ENCODE measurements at regions not wholly inside any gene's neighbourhood (a gene's known extent, or its start where the extent isn't known, plus 50 kb on each side); places are given as distances from the start of the nearest gene placed in this dataset.
"Not testable (repeated sequence)": the region's sequence is repeated elsewhere in the genome, so short reads cannot be mapped to it uniquely, and the experiment has no call there.

- no peak for DNase-seq
Observed at GRCh38 chr5:94102849-94103248, 361.4 kb upstream of the POU5F2 start.

- DNase-seq, result not testable (repeated sequence)
Observed at GRCh38 chr5:94097384-94097783, 356.0 kb upstream of the POU5F2 start.

DNA sequence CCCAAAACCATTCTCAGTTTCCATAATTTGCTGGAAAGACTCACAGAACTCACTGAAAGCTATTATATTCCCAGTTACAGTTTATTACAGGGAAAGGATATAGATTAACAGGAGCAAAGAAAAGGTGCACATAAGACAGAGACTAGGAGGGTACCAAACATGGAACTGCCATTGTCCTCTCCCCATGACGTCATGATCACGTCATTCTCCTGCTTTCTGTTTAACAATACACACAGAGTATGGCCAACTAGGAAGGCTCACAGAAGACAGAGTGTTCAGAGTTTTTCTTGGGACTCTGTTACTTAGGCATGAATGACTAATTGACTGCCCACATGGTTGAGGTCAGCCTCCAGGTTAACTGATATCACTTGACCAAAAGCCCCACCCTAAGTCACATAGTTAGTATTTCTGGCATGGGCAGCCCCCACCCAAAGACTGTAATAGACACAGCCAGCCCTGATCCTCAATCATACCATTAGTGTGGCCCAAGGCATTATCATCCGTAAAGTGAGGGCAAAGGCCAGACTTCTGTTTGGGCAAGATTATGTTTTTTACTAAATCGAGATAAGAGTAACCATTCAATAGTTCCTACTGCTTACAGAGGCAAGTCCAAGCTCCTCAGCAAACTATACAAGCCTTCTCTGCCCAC lies 353.5 kb upstream of the POU5F2 start:
- DNase-seq, result no peak

- no peak for DNase-seq
Observed at GRCh38 chr5:94093300-94093699, 351.9 kb upstream of the POU5F2 start.

DNA sequence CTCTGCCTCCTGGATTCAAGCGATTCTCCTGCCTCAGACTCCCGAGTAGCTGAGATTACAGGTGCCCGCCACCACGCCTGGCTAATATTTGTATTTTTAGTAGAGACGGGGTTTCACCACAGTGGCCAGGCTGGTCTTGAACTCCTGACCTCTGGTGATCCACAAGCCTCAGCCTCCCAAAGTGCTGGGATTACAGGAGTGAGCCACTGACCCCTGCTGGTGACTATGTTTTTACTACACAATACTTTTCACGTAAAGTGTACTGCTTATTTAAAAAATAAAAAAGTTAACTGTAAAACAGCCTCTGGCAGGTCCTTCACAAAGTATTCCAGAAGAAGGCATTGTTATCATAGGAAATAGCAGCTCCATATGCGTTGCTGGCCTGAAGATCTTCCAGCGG lies 345.2 kb upstream of the POU5F2 start:
- DNase-seq, result not testable (repeated sequence)

DNA sequence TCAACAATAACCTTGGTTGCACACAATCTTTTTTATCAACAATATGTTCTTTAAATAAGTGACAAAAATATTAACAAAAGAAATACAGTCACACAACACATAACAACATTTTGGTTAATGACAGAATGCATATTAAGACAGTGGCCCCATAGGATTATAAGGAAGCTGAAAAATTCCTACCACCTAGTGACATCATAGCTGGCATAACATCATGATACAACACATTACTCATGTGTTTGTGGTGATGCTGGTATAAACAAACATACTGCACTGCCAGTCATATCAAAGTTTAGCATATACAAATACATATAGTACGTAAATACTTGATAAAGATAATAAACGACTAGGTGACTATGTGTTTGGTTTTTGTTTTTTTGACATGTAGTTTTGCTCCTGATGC lies 344.8 kb upstream of the POU5F2 start:
- no peak for DNase-seq

DNA sequence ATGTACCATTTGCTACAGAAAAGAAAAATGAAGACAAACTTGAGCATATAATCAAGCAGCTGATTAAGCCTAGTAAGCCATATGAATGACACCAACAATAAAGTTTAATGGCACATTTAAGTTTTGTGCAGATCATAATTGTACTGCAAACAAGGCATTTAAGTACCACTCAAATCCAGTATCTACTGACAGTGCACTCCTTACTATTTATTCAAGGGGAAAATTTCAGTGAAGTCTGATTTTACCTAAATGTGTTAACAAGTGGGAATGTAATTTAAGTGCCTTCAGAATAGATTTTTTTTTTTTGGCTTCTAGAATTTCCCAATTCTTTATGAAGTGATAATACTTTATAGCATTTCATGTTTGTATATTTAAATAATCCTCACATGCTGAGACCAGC lies 341.0 kb upstream of the POU5F2 start:
- DNase-seq, result no peak

DNA sequence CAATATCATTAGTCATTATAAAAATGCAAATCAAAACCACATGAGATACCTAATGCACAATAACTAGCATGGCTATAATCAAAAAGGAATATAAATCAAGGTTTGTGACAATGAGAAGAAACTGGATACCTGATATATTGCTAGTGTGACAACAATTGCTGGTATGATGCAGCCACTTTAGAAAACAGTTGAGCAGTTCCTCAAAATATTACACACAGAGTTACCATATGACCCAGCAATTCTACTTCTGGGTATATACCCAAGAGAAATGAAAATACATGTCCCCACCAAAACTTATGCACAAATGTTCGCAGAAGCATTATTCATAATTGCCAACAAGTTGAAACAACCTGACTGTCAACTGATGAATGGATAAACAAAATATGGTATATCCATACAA lies 339.7 kb upstream of the POU5F2 start:
- DNase-seq, result no peak

DNA sequence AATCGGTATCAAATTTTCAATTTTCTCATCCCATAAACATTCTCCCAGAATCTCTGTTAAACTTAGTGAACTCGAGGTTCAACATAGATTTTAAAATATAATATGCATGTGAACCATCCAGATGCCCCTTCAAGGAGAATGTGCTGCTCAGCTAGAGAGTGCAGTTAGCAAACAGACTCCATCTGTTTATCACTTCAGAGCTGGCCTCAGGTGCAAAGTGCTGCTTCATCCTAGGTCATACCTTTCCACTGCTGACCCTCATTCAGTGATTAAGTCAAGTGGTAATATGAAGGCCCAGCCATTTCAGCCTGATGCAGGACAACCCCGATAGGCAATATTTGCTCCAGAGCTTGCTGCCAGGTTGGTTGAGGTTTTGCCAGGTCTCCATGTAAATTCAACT lies 339.0 kb upstream of the POU5F2 start:
- no peak for DNase-seq

GRCh38 chr5:94072116-94072515 lies 330.7 kb upstream of the POU5F2 start:
- DNase-seq, result no peak

- no peak for DNase-seq
Observed at GRCh38 chr5:94066437-94067207, 325.2 kb upstream of the POU5F2 start.

DNA sequence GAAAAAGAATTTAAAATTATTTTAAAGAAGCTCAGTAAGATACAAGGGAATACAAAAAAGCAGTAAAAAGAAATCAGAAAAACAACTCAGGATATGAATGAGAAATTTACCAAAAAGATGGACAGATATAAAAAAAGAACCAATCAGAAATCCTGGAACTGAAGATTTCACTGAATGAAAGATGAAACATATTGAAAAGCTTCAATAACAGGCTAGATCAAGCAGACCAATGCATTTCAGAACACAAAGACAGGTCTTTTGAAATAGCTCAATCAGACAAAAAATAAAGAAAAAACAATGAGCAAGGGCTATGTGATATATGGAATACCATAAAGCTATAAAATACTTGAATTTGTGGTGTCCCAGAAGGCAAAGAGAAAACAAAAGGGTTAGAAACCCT lies 322.6 kb upstream of the POU5F2 start:
- DNase-seq, result no peak

DNA sequence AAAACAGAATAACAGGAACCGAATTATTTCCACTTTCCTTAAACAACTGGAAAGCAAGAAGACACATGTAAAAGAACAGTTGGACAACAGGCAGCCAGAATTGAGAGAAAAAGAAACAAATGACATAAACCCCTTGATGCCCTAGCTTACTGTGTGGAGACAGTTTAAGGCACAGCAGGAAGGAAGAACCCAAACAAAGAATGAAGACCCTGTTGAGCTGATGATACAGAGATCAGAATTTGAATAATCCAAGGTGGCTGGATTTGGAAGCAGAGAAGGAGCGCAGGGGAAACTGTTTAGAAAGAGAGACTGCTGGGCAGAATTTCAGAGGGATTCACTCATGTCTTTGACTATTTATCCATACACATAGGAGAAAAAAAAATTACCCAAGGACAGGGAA lies 316.3 kb upstream of the POU5F2 start:
- no peak for DNase-seq

- DNase-seq, result no peak
Observed at GRCh38 chr5:94057217-94057616, 315.8 kb upstream of the POU5F2 start.

DNA sequence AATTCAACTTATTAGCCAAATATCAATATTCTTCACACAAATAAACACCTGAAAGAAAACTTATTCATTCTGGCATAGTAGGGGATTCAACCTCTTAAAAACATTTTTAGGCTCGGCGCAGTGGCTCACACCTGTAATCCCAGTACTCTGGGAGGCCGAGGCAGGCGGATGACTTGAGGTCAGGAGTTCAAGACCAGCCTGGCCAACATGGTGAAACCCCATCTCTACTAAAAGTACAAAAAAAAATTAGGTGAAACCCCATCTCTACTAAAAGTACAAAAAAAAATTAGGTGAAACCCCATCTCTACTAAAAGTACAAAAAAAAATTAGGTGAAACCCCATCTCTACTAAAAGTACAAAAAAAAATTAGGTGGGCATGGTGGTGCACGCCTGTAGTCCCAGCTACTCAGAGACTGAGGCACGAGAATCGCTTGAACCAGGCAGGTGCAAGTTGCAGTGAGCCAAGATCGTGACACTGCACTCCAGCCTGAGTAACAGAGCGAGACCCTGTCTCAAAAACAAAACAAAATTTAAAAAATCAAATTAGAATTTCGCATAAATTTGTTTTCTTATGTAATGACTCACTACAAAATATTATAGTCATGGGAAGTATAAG lies 308.0 kb upstream of the POU5F2 start:
- DNase-seq, result not testable (repeated sequence)

GRCh38 chr5:94045839-94046782 lies 304.7 kb upstream of the POU5F2 start:
- DNase-seq, result no peak

DNA sequence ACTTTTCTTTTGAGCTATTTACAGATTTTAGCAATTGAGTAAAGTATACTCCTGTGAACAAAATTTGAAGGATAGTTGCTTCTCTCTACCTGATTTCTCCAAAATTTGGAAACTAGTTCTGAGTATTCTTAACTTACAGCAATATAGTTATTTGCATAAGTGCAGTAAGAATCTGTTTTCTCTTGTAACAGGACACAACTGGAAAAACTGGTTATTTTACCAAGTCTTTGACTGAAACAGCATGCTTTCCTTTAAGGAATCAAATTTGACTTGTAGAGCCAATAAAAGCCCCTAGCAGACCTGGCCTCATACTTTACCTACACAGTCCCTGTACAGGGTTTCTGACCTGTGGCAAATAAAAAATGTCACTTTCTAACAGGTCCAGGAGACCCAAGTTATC lies 301.9 kb upstream of the POU5F2 start:
- DNase-seq, result no peak

DNA sequence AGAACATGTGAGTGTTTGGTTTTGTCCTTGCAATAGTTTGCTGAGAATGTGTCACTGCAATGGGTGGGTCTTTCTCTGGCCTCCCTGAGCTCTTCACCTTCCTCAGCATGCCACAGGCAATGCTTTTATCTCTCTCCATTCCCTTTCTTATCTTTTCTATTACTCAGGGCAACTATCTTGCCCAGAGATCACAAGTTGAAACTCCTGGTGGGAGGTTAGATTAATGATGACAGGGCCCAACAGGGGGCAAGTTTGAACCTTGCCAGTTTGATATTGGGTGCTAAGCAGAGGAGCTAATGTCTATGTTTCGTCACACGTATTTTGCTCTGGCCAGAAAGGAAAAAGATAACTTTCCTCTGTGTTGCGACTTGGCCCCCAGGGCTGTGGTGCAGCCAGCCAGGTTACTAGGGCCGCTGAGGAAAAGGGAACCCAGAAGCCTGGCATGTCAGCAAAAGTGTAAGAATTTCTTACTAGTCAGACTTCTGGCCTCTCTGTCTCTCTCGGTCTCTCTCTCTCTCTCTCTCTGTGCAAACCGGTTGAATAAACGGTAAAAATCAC lies 299.3 kb upstream of the POU5F2 start:
- no peak for DNase-seq

DNA sequence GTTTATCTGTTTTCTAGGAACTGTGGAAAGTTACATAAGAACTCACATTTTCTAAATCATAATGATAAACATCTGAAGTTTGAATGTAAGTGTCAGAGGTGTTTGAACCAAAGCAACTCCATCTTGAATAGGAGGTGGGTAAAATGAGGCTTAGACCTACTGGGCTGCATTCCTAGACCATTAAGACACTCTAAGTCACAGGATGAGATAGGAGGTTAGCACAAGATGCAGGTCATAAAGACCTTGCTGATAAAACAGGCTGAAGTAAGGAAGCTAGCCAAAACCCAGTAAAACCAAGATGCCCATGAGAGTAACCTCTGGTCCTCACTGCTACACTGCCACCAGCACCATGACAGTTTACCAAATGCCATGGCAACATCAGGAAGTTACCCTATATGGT lies 297.7 kb upstream of the POU5F2 start:
- no peak for DNase-seq

GRCh38 chr5:94031631-94032030 lies 290.2 kb upstream of the POU5F2 start:
- no peak for DNase-seq

- DNase-seq, result no peak
Observed at GRCh38 chr5:94028001-94028400, 286.6 kb upstream of the POU5F2 start.

- no peak for DNase-seq
Observed at GRCh38 chr5:94027145-94027544, 285.7 kb upstream of the POU5F2 start.
